ENCODE measurements at regions not wholly inside any gene's neighbourhood (a gene's known extent, or its start where the extent isn't known, plus 50 kb on each side); places are given as distances from the start of the nearest gene placed in this dataset.

- H3K4me3 Mint-ChIP-seq = no peak overlapping the region
- no peak for TF ChIP-seq CTCF (IDR thresholded peaks at IDR 0.05; ENCODE audit: unreplicated experiment)
- no peaks in the 10 kb centered on the region for H3K9me3 Mint-ChIP-seq
- no peak overlapping the region for H3K27ac Mint-ChIP-seq
- H3K4me1 Mint-ChIP-seq = peaks cover 13% of the 10 kb centered on the region
- peaks cover 14% of the 10 kb centered on the region for H3K27me3 Mint-ChIP-seq (ENCODE audit: low read depth)
- H3K36me3 Mint-ChIP-seq = no peaks in the 10 kb centered on the region
- DNase-seq (ENCODE audit: low spot score in 2 of 2, unreplicated experiment in 2 of 2) = no peak
Measured at GRCh38 chr2:238690511-238690910, 157.4 kb upstream of the TWIST2 start.

- H3K4me1 Mint-ChIP-seq = peaks cover 18% of the 10 kb centered on the region
- H3K27ac Mint-ChIP-seq = no peak overlapping the region
- no peaks in the 10 kb centered on the region for H3K36me3 Mint-ChIP-seq
- peaks cover 13% of the 10 kb centered on the region for H3K27me3 Mint-ChIP-seq (ENCODE audit: low read depth)
- no peak for DNase-seq (ENCODE audit: low spot score in 2 of 2, unreplicated experiment in 2 of 2)
- no peak overlapping the region for H3K4me3 Mint-ChIP-seq
- no peak for TF ChIP-seq CTCF (IDR thresholded peaks at IDR 0.05; ENCODE audit: unreplicated experiment)
- H3K9me3 Mint-ChIP-seq = no peaks in the 10 kb centered on the region
Measured at GRCh38 chr2:238691596-238692491, 156.0 kb upstream of the TWIST2 start.

- no peaks in the 10 kb centered on the region for H3K9me3 Mint-ChIP-seq
- DNase-seq (ENCODE audit: low spot score in 2 of 2, unreplicated experiment in 2 of 2) = no peak
- H3K4me1 Mint-ChIP-seq = peaks cover 18% of the 10 kb centered on the region
- H3K36me3 Mint-ChIP-seq = no peaks in the 10 kb centered on the region
- no peak overlapping the region for H3K4me3 Mint-ChIP-seq
- no peak for TF ChIP-seq CTCF (IDR thresholded peaks at IDR 0.05; ENCODE audit: unreplicated experiment)
- H3K27ac Mint-ChIP-seq = no peak overlapping the region
- H3K27me3 Mint-ChIP-seq (ENCODE audit: low read depth) = peaks cover 10% of the 10 kb centered on the region
Measured at GRCh38 chr2:238692562-238692961, 155.3 kb upstream of the TWIST2 start.

- Mint-ChIP-seq H3K36me3 (no peaks in the 10 kb centered on the region), H3K27me3 (ENCODE audit: low read depth) (peaks cover 10% of the 10 kb centered on the region)
Measured at GRCh38 chr2:238693337-238694093, 154.4 kb upstream of the TWIST2 start.

More at GRCh38 chr2:238693337-238694093, 154.4 kb upstream of the TWIST2 start:
- Mint-ChIP-seq H3K9me3 (no peaks in the 10 kb centered on the region), H3K4me3 (no peak overlapping the region), H3K4me1 (peaks cover 21% of the 10 kb centered on the region), H3K27ac (no peak overlapping the region)
- no peak for TF ChIP-seq CTCF (IDR thresholded peaks at IDR 0.05; ENCODE audit: unreplicated experiment)
- no peak for DNase-seq (ENCODE audit: low spot score in 2 of 2, unreplicated experiment in 2 of 2)
